K562 (cell line): ENCODE measurements at regions not wholly inside any gene's neighbourhood (a gene's known extent, or its start where the extent isn't known, plus 50 kb on each side); places are given as distances from the start of the nearest gene placed in this dataset.

Experiments
- ATAC-seq: fragments of 200-7000 bp; cut with Tn5 transposase; 3 replicates; pipeline ENCODE4 v1.9.1; 2020; ENCODE audit warnings: moderate library complexity
- BruUV-seq: library from RNA; stranded (reverse); fragments of 400-500 nt; replicated peaks from 2 replicates; lab custom pipeline; 2021; lab: Mats Ljungman, UMichigan
- CTCF ChIA-PET: fragments of 300-600 bp; formaldehyde crosslinking; extraction: SDS; loops from one replicate; lab custom pipeline; 2021; ENCODE audit warnings: low intra/inter-chr PET ratio; lab: Yijun Ruan, JAX
- POLR2A ChIA-PET: fragments of 300-600, 350-650 bp; sonication (Branson Sonifier 250); formaldehyde crosslinking; extraction: SDS; loops from one replicate; lab custom pipeline; 2021; ENCODE audit warnings: antibody characterized with exemption, inconsistent platforms; lab: Yijun Ruan, JAX
- DNase-seq, 4 experiments: peaks; one replicate each; pipeline versions ENCODE4 v3.0.0 to v3.0.0-alpha.2; 2011 to 2018; ENCODE audit warnings: low spot score in 3 of 4, mixed read lengths in 3 of 4; ENCODE audit errors: extremely low read depth in 1 of 4
- FAIRE-seq: peaks from 2 replicates; lab custom pipeline; 2011; peaks lifted over from hg19 to GRCh38; lab: Jason Lieb, UNC
- H2AFZ ChIP-seq: 2 replicates; pipeline ENCODE4 v1.6.0; 2011; ENCODE audit warnings: low read depth, low read length, control low read depth, inconsistent platforms
- H3K27ac ChIP-seq: fragments of 200-600 bp; 3 replicates; pipeline ENCODE4 v1.8.0; 2011; ENCODE audit warnings: low read depth, mild to moderate bottlenecking, control low read depth, inconsistent platforms, low read length, moderate library complexity, mixed read lengths; ENCODE audit errors: extremely low read depth
- H3K27me3 ChIP-seq, 2 experiments: fragments of 300-600 bp in 1 of 2; 2 replicates in 1 of 2; 3 replicates in 1 of 2; pipeline versions ENCODE4 v1.6.0 to v1.8.0; 2011; ENCODE audit warnings: inconsistent platforms in 2 of 2, low read length in 2 of 2, mild to moderate bottlenecking in 1 of 2, mixed read lengths in 1 of 2, moderate library complexity in 1 of 2; ENCODE audit not compliant: control insufficient read depth in 2 of 2, insufficient read depth in 2 of 2
- H3K36me3 ChIP-seq: fragments of 300-600 bp; 3 replicates; pipeline ENCODE4 v1.8.0; 2011; ENCODE audit warnings: mild to moderate bottlenecking, low read length, inconsistent platforms; ENCODE audit not compliant: control insufficient read depth, insufficient read depth
- H3K4me1 ChIP-seq, 2 experiments: fragments of 200-600 bp in 1 of 2; replicated peaks in 1 of 2; 2 replicates in 1 of 2; 3 replicates in 1 of 2; pipeline versions ENCODE4 v1.5.1 to v1.8.0; 2011; ENCODE audit warnings: inconsistent platforms in 2 of 2, low read length in 2 of 2, mild to moderate bottlenecking in 1 of 2, mixed read lengths in 1 of 2, moderate library complexity in 1 of 2; ENCODE audit not compliant: control insufficient read depth in 2 of 2, insufficient read depth in 2 of 2
- H3K4me2 ChIP-seq: 2 replicates; pipeline ENCODE4 v1.6.1; 2011; ENCODE audit warnings: low read length, control low read depth, inconsistent platforms, mixed read lengths; ENCODE audit not compliant: insufficient read depth
- H3K4me3 ChIP-seq: fragments of 200-600 bp; sonication (generic), shearing (Covaris generic); 2 replicates; pipeline ENCODE4 v1.5.1; 2016; ENCODE audit warnings: control low read depth, inconsistent platforms
- H3K79me2 ChIP-seq: fragments of 200-600 bp; 3 replicates; pipeline ENCODE4 v1.8.0; 2011; ENCODE audit warnings: low read length, inconsistent platforms; ENCODE audit not compliant: control insufficient read depth, insufficient read depth
- H3K9ac ChIP-seq, 2 experiments: 2 replicates each; pipeline versions ENCODE4 v1.6.0 to v1.6.1; 2011; ENCODE audit warnings: low read depth in 2 of 2, low read length in 2 of 2, control low read depth in 1 of 2, inconsistent platforms in 1 of 2, mild to moderate bottlenecking in 1 of 2, mixed read lengths in 1 of 2; ENCODE audit not compliant: insufficient read depth in 1 of 2
- H3K9me1 ChIP-seq: one replicate; pipeline ENCODE4 v1.6.0; 2011; ENCODE audit warnings: inconsistent platforms, mild to moderate bottlenecking, low read length, moderate library complexity; ENCODE audit not compliant: control insufficient read depth, insufficient read depth
- H3K9me3 ChIP-seq: replicated peaks from 2 replicates; pipeline ENCODE4 v1.5.1; 2011; ENCODE audit warnings: low read depth, low read length, inconsistent platforms; ENCODE audit not compliant: control insufficient read depth, insufficient read depth
- H4K20me1 ChIP-seq: replicated peaks from 2 replicates; pipeline ENCODE4 v1.6.1; 2011; ENCODE audit warnings: low read length, inconsistent platforms, mixed read lengths; ENCODE audit not compliant: control insufficient read depth, insufficient read depth
- GATA2 ChIP-seq: sonication (generic); formaldehyde crosslinking; IDR thresholded peaks from 2 replicates; pipeline ENCODE4 v1.4.0; 2020; ENCODE audit warnings: mild to moderate bottlenecking, missing genetic modification reagents
- MLLT1 ChIP-seq, 2 experiments: fragments of 450-650 bp; IDR thresholded peaks; 2 replicates each; pipeline ENCODE4 v1.6.1; 2016
- NONO ChIP-seq, 2 experiments: fragments of 200-400 bp in 1 of 2; fragments of 450-650 bp in 1 of 2; formaldehyde crosslinking in 1 of 2; IDR thresholded peaks; 2 replicates each; pipeline ENCODE4 v1.6.1; 2017; ENCODE audit warnings: low read depth in 2 of 2, mild to moderate bottlenecking in 2 of 2, moderate library complexity in 2 of 2, low read length in 1 of 2
- NR2F6 ChIP-seq: fragments of 450-650 bp; formaldehyde crosslinking; IDR thresholded peaks from 2 replicates; pipeline ENCODE4 v1.4.0; 2020; ENCODE audit warnings: mild to moderate bottlenecking
- RBM22 ChIP-seq: fragments of 200-400 bp; formaldehyde crosslinking; IDR thresholded peaks from 2 replicates; pipeline ENCODE4 v1.6.1; 2018; ENCODE audit warnings: low read length, low read depth; ENCODE audit not compliant: poor library complexity, severe bottlenecking
- SMARCA5 ChIP-seq: fragments of 450-650 bp; IDR thresholded peaks from 2 replicates; pipeline ENCODE4 v1.6.1; 2016
- SREBF2 ChIP-seq: sonication (generic); formaldehyde crosslinking; IDR thresholded peaks from 2 replicates; pipeline ENCODE4 v1.4.0; 2020; ENCODE audit warnings: mild to moderate bottlenecking, missing genetic modification reagents
- USF2 ChIP-seq: sonication (generic); formaldehyde crosslinking; IDR thresholded peaks from 2 replicates; pipeline ENCODE4 v1.5.0; 2020; ENCODE audit warnings: missing genetic modification reagents
- ZFP91 ChIP-seq: sonication (generic); formaldehyde crosslinking; IDR thresholded peaks from 2 replicates; pipeline ENCODE4 v1.8.0; 2022; ENCODE audit warnings: mild to moderate bottlenecking, missing genetic modification reagents
- ZNF316 ChIP-seq: fragments of 450-650 bp; IDR thresholded peaks from 2 replicates; pipeline ENCODE4 v1.6.1; 2016
- WGBS: fragments of 100-300 bp; shearing (Covaris generic); methylation state at CpG from one replicate; pipeline ENCODE4 v1.1.6; 2016; ENCODE audit warnings: low coverage, mixed read lengths; ENCODE audit not compliant: insufficient coverage; ENCODE audit errors: missing lambda C conversion rate; 5-methylcytosine and 5-hydroxymethylcytosine counted together
- in situ Hi-C: fragments of 300-500 bp; cut with MboI; formaldehyde crosslinking; loops from 4 replicates; pipeline ENCODE4 v1.15.0; 2018; ENCODE audit warnings: inconsistent platforms, mixed read lengths
- intact Hi-C: fragments of 100-400 bp; cut with micrococcal nuclease; formaldehyde crosslinking; loops from 2 replicates; pipeline ENCODE4 v1.14.2; 2022
- TF ChIP-seq, protein P1 (sequence below): fragments of 200-400 bp; formaldehyde crosslinking; IDR thresholded peaks from 2 replicates; pipeline ENCODE4 v1.6.1; 2017; ENCODE audit warnings: mild to moderate bottlenecking, low read depth, low read length, moderate library complexity
- TF ChIP-seq, protein P2 (sequence below): sonication (generic); formaldehyde crosslinking; IDR thresholded peaks from 2 replicates; pipeline ENCODE4 v1.8.0; 2022; ENCODE audit warnings: mild to moderate bottlenecking, missing genetic modification reagents

- no peak for TF ChIP-seq RBM22
- TF ChIP-seq, all 486 proteins: peak for 0
These were observed 969.5 kb downstream of the PCDH18 start (continued) for GRCh38 chr4:136562834-136563233.

DNA sequence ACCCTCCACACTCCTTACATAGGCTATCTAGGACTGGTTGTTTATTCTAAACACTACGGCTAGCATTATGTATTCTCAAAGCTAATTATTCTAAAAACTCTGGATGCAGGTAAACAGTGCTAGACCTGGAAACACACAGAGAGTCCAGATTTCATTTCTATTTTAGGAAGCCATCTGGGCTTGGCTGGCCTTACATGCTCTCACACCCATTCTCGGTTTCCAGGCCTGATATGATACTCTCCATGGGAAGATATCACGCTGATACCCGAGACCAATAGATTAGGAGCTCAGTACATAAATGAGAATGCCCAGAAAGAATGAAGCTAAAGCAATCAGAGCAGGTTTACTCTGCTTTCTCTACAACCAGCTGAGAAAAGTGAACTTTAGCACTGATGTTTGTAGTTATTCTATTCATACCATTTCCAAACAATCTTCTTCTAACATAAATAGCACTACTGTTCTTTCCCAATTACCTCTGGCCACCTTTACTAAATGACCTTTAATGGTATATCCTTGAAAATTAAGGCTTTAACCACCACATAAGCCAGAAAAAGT, 973.3 kb downstream of the PCDH18 start:
- Histone ChIP-seq H3K4me2 (no peak overlapping the region), H4K20me1 (no peaks in the 10 kb centered on the region), H3K9me1 (no peaks in the 10 kb centered on the region), H3K4me3 (no peak overlapping the region), H3K4me1 (no peaks in the 10 kb centered on the region), H3K9me3 (no peaks in the 10 kb centered on the region), H3K36me3 (no peaks in the 10 kb centered on the region), H3K27ac (no peak overlapping the region), H2AFZ (no peak overlapping the region), H3K9ac (no peak overlapping the region), H3K27me3 (no peaks in the 10 kb centered on the region), H3K79me2 (no peaks in the 10 kb centered on the region)
- CTCF ChIA-PET = no interaction called here
- 0% methylated on average over 4 of the region's 4 CpGs for WGBS
- FAIRE-seq = no peak
- in situ Hi-C loops (no loop called here), intact Hi-C loops (no loop called here)
- no peak for DNase-seq
- POLR2A ChIA-PET = interaction anchor here (0.7 kb wide), 1 partner anchor 12 kb away, joined by 4 read pairs; no protein-coding TSS in a partner anchor
- BruUV-seq = no TSS peak
- ATAC-seq = no peak
- TF ChIP-seq MLLT1 (IDR thresholded peaks at IDR 0.05) (no peak), NR2F6 (CRISPR knock-in tag) (no peak), NONO (IDR thresholded peaks at IDR 0.05; ENCODE audit: low read depth in 2 of 2, low read length in 1 of 2) (no peak), ZNF316 (no peak), GATA2 (no peak), ZFP91 (CRISPR knock-in tag) (no peak), SREBF2 (CRISPR knock-in tag) (no peak), SMARCA5 (no peak), USF2 (CRISPR knock-in tag) (no peak)
- TF ChIP-seq, protein P1, sequence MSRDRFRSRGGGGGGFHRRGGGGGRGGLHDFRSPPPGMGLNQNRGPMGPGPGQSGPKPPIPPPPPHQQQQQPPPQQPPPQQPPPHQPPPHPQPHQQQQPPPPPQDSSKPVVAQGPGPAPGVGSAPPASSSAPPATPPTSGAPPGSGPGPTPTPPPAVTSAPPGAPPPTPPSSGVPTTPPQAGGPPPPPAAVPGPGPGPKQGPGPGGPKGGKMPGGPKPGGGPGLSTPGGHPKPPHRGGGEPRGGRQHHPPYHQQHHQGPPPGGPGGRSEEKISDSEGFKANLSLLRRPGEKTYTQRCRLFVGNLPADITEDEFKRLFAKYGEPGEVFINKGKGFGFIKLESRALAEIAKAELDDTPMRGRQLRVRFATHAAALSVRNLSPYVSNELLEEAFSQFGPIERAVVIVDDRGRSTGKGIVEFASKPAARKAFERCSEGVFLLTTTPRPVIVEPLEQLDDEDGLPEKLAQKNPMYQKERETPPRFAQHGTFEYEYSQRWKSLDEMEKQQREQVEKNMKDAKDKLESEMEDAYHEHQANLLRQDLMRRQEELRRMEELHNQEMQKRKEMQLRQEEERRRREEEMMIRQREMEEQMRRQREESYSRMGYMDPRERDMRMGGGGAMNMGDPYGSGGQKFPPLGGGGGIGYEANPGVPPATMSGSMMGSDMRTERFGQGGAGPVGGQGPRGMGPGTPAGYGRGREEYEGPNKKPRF = no peak
- TF ChIP-seq, protein P2, sequence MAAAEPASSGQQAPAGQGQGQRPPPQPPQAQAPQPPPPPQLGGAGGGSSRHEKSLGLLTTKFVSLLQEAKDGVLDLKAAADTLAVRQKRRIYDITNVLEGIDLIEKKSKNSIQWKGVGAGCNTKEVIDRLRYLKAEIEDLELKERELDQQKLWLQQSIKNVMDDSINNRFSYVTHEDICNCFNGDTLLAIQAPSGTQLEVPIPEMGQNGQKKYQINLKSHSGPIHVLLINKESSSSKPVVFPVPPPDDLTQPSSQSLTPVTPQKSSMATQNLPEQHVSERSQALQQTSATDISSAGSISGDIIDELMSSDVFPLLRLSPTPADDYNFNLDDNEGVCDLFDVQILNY (CRISPR knock-in tag) = no peak
